NCI-H1436 (cell line): ENCODE measurements at regions not wholly inside any gene's neighbourhood (a gene's known extent, or its start where the extent isn't known, plus 50 kb on each side); places are given as distances from the start of the nearest gene placed in this dataset.

Experiments
- DNase-seq: peaks from one replicate; lab custom pipeline; 2025; lab: John Stamatoyannopoulos, UW

GRCh38 chr5:39808656-39809055 is 383.9 kb upstream of the DAB2 start:
- DNase-seq, result no peak

- DNase-seq, result no peak
Measured at GRCh38 chr5:39801306-39801705, 376.5 kb upstream of the DAB2 start.

- DNase-seq, result no peak
Measured at GRCh38 chr5:39800042-39800601, 375.3 kb upstream of the DAB2 start.

GRCh38 chr5:39799242-39799641 is 374.5 kb upstream of the DAB2 start:
- no peak for DNase-seq

- DNase-seq, result no peak
Measured at GRCh38 chr5:39794513-39795210, 369.9 kb upstream of the DAB2 start.

GRCh38 chr5:39785410-39785809 is 360.6 kb upstream of the DAB2 start:
- DNase-seq, result no peak

- DNase-seq, result no peak
Measured at GRCh38 chr5:39783756-39784421, 359.1 kb upstream of the DAB2 start.

GRCh38 chr5:39780347-39780746 is 355.6 kb upstream of the DAB2 start:
- no peak for DNase-seq

GRCh38 chr5:39779831-39780230 is 355.1 kb upstream of the DAB2 start:
- no peak for DNase-seq

- DNase-seq, result no peak
Measured at GRCh38 chr5:39775797-39776365, 351.1 kb upstream of the DAB2 start.

GRCh38 chr5:39775086-39775796 is 350.5 kb upstream of the DAB2 start:
- no peak for DNase-seq

GRCh38 chr5:39774605-39775004 is 349.8 kb upstream of the DAB2 start:
- DNase-seq, result no peak

GRCh38 chr5:39772307-39772706 is 347.5 kb upstream of the DAB2 start:
- DNase-seq, result no peak

GRCh38 chr5:39767916-39768315 is 343.1 kb upstream of the DAB2 start:
- no peak for DNase-seq

- no peak for DNase-seq
Measured at GRCh38 chr5:39765366-39765765, 340.6 kb upstream of the DAB2 start.

- no peak for DNase-seq
Measured at GRCh38 chr5:39762761-39763160, 338.0 kb upstream of the DAB2 start.

GRCh38 chr5:39761199-39761950 is 336.6 kb upstream of the DAB2 start:
- DNase-seq, result no peak

GRCh38 chr5:39760385-39761198 is 335.8 kb upstream of the DAB2 start:
- DNase-seq, result no peak

- DNase-seq, result no peak
Measured at GRCh38 chr5:39759701-39760100, 334.9 kb upstream of the DAB2 start.

- no peak for DNase-seq
Measured at GRCh38 chr5:39758426-39758825, 333.6 kb upstream of the DAB2 start.

- no peak for DNase-seq
Measured at GRCh38 chr5:39757131-39757530, 332.4 kb upstream of the DAB2 start.
